PC-3 (cell line): ENCODE measurements at regions not wholly inside any gene's neighbourhood (a gene's known extent, or its start where the extent isn't known, plus 50 kb on each side); places are given as distances from the start of the nearest gene placed in this dataset.

Source experiments
- EZH2phosphoT487 ChIP-seq: fragments of 300-600 bp; sonication (generic); IDR thresholded peaks from 2 replicates; pipeline ENCODE4 v1.6.1; 2018; ENCODE audit warnings: mild to moderate bottlenecking, antibody characterized with exemption, low read length, borderline replicate concordance
- TF ChIP-seq, protein P1 (sequence below): fragments of 300-600 bp; sonication (generic); conservative IDR thresholded peaks from 2 replicates; pipeline ENCODE4 v1.5.1; 2017; ENCODE audit warnings: antibody characterized with exemption, low read depth, mild to moderate bottlenecking, low read length

DNA sequence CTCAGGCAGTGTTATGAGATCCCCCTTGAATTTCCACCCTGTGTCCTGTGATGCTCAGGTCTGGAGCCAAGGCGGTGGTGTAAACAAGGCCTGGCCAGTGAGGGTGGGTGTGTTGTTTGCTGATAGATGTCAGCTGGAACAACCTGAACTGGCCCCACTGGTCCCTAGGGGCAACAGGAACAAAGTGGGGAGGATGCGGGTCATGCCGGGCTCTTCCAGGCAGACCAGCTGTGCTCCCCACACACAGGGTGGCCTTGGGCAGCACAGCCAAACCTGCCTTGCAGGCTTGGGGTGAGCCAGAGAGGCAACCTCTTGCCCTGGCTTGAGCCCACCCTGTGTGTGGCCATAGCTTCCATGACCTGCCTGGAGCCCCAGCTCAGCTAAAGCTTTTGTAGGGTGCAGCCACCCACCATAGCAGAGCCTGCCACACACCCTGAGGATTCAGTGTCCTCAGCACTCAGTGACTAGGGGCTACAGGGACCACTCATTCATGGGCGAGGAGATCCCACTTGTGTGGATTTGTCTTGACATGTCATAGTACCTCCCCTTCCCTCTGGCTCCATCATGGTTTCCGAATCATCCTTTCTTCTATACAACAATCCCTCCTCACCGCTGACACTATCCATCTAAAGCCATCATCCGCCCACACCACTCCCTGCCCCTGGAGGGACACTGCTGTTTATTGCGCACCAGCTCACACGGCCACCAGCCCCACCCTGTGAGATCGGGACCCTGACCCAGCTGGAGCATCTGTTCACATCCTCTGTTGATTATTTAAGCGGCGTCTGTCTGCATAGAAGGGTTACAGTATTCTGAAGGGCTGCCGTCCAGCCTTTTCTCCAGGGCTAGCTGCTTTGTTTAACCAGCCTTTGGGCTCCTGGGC lies 268.8 kb downstream of the CYP26B1 start:
- TF ChIP-seq, protein P1, sequence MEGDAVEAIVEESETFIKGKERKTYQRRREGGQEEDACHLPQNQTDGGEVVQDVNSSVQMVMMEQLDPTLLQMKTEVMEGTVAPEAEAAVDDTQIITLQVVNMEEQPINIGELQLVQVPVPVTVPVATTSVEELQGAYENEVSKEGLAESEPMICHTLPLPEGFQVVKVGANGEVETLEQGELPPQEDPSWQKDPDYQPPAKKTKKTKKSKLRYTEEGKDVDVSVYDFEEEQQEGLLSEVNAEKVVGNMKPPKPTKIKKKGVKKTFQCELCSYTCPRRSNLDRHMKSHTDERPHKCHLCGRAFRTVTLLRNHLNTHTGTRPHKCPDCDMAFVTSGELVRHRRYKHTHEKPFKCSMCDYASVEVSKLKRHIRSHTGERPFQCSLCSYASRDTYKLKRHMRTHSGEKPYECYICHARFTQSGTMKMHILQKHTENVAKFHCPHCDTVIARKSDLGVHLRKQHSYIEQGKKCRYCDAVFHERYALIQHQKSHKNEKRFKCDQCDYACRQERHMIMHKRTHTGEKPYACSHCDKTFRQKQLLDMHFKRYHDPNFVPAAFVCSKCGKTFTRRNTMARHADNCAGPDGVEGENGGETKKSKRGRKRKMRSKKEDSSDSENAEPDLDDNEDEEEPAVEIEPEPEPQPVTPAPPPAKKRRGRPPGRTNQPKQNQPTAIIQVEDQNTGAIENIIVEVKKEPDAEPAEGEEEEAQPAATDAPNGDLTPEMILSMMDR, result no peak
- no peak for TF ChIP-seq EZH2phosphoT487
